ENCODE measurements at regions not wholly inside any gene's neighbourhood (a gene's known extent, or its start where the extent isn't known, plus 50 kb on each side); places are given as distances from the start of the nearest gene placed in this dataset.

GRCh38 chr7:125090596-125090995, 161.0 kb upstream of the POT1 start:
- Histone ChIP-seq H3K9me3 (ENCODE audit: control insufficient read depth, insufficient read depth, low read length) (no peaks in the 10 kb centered on the region), H3K4me1 (ENCODE audit: control insufficient read depth, low read length) (no peaks in the 10 kb centered on the region), H3K27me3 (ENCODE audit: control insufficient read depth, low read length) (no peaks in the 10 kb centered on the region), H3K4me2 (ENCODE audit: low read length) (no peak overlapping the region), H3K79me2 (ENCODE audit: control insufficient read depth, low read length) (no peaks in the 10 kb centered on the region), H4K20me1 (ENCODE audit: control insufficient read depth, insufficient read depth, low read depth, low read length) (no peaks in the 10 kb centered on the region), H3K4me3 (ENCODE audit: low read length) (no peak overlapping the region), H3F3A (ENCODE audit: control insufficient read depth, insufficient read depth) (no peaks in the 10 kb centered on the region), H3K9me2 (replicated peaks; ENCODE audit: control insufficient read depth, low read length) (no peaks in the 10 kb centered on the region), H3K36me3 (ENCODE audit: control insufficient read depth, low read length) (no peaks in the 10 kb centered on the region), H3K27ac (ENCODE audit: low read depth, low read length) (no peak overlapping the region)
- TF ChIP-seq CTCF (IDR thresholded peaks at IDR 0.05; ENCODE audit: low read depth, low read length, poor library complexity, severe bottlenecking) (no peak), EZH2phosphoT487 (IDR thresholded peaks at IDR 0.05; ENCODE audit: borderline replicate concordance, low read length) (no peak)

GRCh38 chr7:125089171-125089570, 159.5 kb upstream of the POT1 start:
- Histone ChIP-seq H4K20me1 (ENCODE audit: control insufficient read depth, insufficient read depth, low read depth, low read length) (no peaks in the 10 kb centered on the region), H3K9me3 (ENCODE audit: control insufficient read depth, insufficient read depth, low read length) (no peaks in the 10 kb centered on the region), H3K4me1 (ENCODE audit: control insufficient read depth, low read length) (no peaks in the 10 kb centered on the region), H3K36me3 (ENCODE audit: control insufficient read depth, low read length) (no peaks in the 10 kb centered on the region), H3K27me3 (ENCODE audit: control insufficient read depth, low read length) (no peaks in the 10 kb centered on the region), H3K4me2 (ENCODE audit: low read length) (no peak overlapping the region), H3K9me2 (replicated peaks; ENCODE audit: control insufficient read depth, low read length) (no peaks in the 10 kb centered on the region), H3K27ac (ENCODE audit: low read depth, low read length) (no peak overlapping the region), H3K4me3 (ENCODE audit: low read length) (no peak overlapping the region), H3K79me2 (ENCODE audit: control insufficient read depth, low read length) (no peaks in the 10 kb centered on the region), H3F3A (ENCODE audit: control insufficient read depth, insufficient read depth) (no peaks in the 10 kb centered on the region)
- TF ChIP-seq CTCF (IDR thresholded peaks at IDR 0.05; ENCODE audit: low read depth, low read length, poor library complexity, severe bottlenecking) (no peak), EZH2phosphoT487 (IDR thresholded peaks at IDR 0.05; ENCODE audit: borderline replicate concordance, low read length) (no peak)

DNA sequence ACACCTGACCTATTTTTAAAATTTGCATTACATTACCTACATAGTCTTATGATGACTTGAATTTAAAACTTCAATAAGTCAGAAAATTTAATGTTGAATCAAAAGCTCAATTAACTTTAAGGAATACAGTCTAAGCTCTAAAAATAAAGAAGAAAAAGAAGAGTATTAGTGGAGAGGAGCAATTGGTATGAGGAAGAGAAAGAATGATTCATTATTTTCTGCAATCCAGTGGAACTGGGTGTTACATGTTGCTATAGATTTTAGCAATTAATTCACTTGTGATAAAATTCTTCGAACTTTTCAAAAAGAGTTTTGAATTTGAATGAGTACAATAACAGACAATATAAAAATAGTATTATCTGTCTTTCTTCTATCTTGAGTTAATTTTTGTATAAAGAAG, 158.9 kb upstream of the POT1 start:
- no peak overlapping the region for H3K4me3 ChIP-seq (ENCODE audit: low read length)
- H3K4me2 ChIP-seq (ENCODE audit: low read length) = no peak overlapping the region
- no peak overlapping the region for H3K27ac ChIP-seq (ENCODE audit: low read depth, low read length)

More for the DNA sequence above, 158.9 kb upstream of the POT1 start:
- H3K27me3 ChIP-seq (ENCODE audit: control insufficient read depth, low read length) = no peaks in the 10 kb centered on the region
- no peaks in the 10 kb centered on the region for H3K9me3 ChIP-seq (ENCODE audit: control insufficient read depth, insufficient read depth, low read length)
- H4K20me1 ChIP-seq (ENCODE audit: control insufficient read depth, insufficient read depth, low read depth, low read length) = no peaks in the 10 kb centered on the region
- no peaks in the 10 kb centered on the region for H3K79me2 ChIP-seq (ENCODE audit: control insufficient read depth, low read length)
- H3K4me1 ChIP-seq (ENCODE audit: control insufficient read depth, low read length) = no peaks in the 10 kb centered on the region
- H3F3A ChIP-seq (ENCODE audit: control insufficient read depth, insufficient read depth) = no peaks in the 10 kb centered on the region
- H3K36me3 ChIP-seq (ENCODE audit: control insufficient read depth, low read length) = no peaks in the 10 kb centered on the region
- no peak for TF ChIP-seq CTCF (IDR thresholded peaks at IDR 0.05; ENCODE audit: low read depth, low read length, poor library complexity, severe bottlenecking)
- no peak for TF ChIP-seq EZH2phosphoT487 (IDR thresholded peaks at IDR 0.05; ENCODE audit: borderline replicate concordance, low read length)
- H3K9me2 ChIP-seq (replicated peaks; ENCODE audit: control insufficient read depth, low read length) = no peaks in the 10 kb centered on the region

Data from DOHH2 (cell line).